GM19324 (cell line): ENCODE measurements at regions not wholly inside any gene's neighbourhood (a gene's known extent, or its start where the extent isn't known, plus 50 kb on each side); places are given as distances from the start of the nearest gene placed in this dataset.
A peak's percentile ranks its signal among the peaks of the same experiment; 100 is the strongest.
"Not testable (repeated sequence)": the region's sequence is repeated elsewhere in the genome, so short reads cannot be mapped to it uniquely, and the experiment has no call there.

Source experiments
- ATAC-seq: cut with Tn5 transposase; IDR thresholded peaks from one replicate; pipeline ENCODE4 v1.9.1; 2021; ENCODE audit warnings: mild to moderate bottlenecking, moderate library complexity; ENCODE audit not compliant: unreplicated experiment, low FRiP score

GRCh38 chr1:157237522-157237921, 99.3 kb upstream of the ETV3 start:
- no peak for ATAC-seq

GRCh38 chr1:157236072-157236471, 97.9 kb upstream of the ETV3 start:
- no peak for ATAC-seq

- ATAC-seq: no peak
Observed at GRCh38 chr1:157235307-157235706, 97.1 kb upstream of the ETV3 start.

- no peak for ATAC-seq
Observed at GRCh38 chr1:157234705-157235273, 96.6 kb upstream of the ETV3 start.

GRCh38 chr1:157233131-157233530, 94.9 kb upstream of the ETV3 start:
- peak; percentile 78 for ATAC-seq

GRCh38 chr1:157231846-157232525, 93.8 kb upstream of the ETV3 start:
- ATAC-seq: no peak

GRCh38 chr1:157230500-157230899, 92.3 kb upstream of the ETV3 start:
- no peak for ATAC-seq

- ATAC-seq: no peak
Observed at GRCh38 chr1:157227700-157228099, 89.5 kb upstream of the ETV3 start.

GRCh38 chr1:157226739-157227138, 88.5 kb upstream of the ETV3 start:
- no peak for ATAC-seq

- ATAC-seq: no peak
Observed at GRCh38 chr1:157219600-157219999, 81.4 kb upstream of the ETV3 start.

GRCh38 chr1:157219182-157219581, 81.0 kb upstream of the ETV3 start:
- ATAC-seq: no peak

- no peak for ATAC-seq
Observed at GRCh38 chr1:157218671-157219070, 80.5 kb upstream of the ETV3 start.

- no peak for ATAC-seq
Observed at GRCh38 chr1:157217486-157217885, 79.3 kb upstream of the ETV3 start.

GRCh38 chr1:157213836-157214235, 75.6 kb upstream of the ETV3 start:
- ATAC-seq: no peak

GRCh38 chr1:157209514-157209913, 71.3 kb upstream of the ETV3 start:
- no peak for ATAC-seq

- not testable (repeated sequence) for ATAC-seq
Observed at GRCh38 chr1:157205982-157206381, 67.8 kb upstream of the ETV3 start.

GRCh38 chr1:157203166-157203565, 65.0 kb upstream of the ETV3 start:
- no peak for ATAC-seq

- no peak for ATAC-seq
Observed at GRCh38 chr1:157202331-157202730, 64.1 kb upstream of the ETV3 start.

GRCh38 chr1:157201767-157202166, 63.6 kb upstream of the ETV3 start:
- no peak for ATAC-seq

- no peak for ATAC-seq
Observed at GRCh38 chr1:157200451-157200850, 62.3 kb upstream of the ETV3 start.

GRCh38 chr1:157199421-157199755, 61.2 kb upstream of the ETV3 start:
- no peak for ATAC-seq

- ATAC-seq: no peak
Observed at GRCh38 chr1:157198619-157199420, 60.6 kb upstream of the ETV3 start.
